ENCODE measurements at regions not wholly inside any gene's neighbourhood (a gene's known extent, or its start where the extent isn't known, plus 50 kb on each side); places are given as distances from the start of the nearest gene placed in this dataset.
"Not testable (repeated sequence)": the region's sequence is repeated elsewhere in the genome, so short reads cannot be mapped to it uniquely, and the experiment has no call there.

DNA sequence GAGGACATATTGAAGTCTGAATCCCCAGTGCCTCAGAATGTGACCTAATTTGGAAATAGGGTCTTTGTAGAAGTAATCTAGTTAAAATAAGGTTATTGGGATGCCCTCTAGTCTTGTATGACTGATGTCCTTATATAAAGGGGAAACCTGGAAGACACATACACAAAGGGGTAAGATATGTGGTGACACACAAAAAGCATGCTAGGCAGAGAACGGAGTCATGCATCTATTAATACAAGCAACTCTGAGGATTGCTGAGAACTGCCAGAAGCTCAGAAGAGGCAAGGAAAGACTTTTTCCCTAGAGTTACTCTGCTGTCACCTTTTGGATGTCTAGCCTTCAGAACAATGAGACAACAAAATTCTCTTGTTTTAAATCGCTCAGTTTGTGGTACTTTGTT is 58.1 kb upstream of the TMEM108 start:
- H3K36me3 ChIP-seq: no peaks in the 10 kb centered on the region
- H3K4me3 ChIP-seq: no peak overlapping the region
- no peak overlapping the region for H3K27ac ChIP-seq
- no peaks in the 10 kb centered on the region for H3K9me3 ChIP-seq
- TF ChIP-seq, protein P1, sequence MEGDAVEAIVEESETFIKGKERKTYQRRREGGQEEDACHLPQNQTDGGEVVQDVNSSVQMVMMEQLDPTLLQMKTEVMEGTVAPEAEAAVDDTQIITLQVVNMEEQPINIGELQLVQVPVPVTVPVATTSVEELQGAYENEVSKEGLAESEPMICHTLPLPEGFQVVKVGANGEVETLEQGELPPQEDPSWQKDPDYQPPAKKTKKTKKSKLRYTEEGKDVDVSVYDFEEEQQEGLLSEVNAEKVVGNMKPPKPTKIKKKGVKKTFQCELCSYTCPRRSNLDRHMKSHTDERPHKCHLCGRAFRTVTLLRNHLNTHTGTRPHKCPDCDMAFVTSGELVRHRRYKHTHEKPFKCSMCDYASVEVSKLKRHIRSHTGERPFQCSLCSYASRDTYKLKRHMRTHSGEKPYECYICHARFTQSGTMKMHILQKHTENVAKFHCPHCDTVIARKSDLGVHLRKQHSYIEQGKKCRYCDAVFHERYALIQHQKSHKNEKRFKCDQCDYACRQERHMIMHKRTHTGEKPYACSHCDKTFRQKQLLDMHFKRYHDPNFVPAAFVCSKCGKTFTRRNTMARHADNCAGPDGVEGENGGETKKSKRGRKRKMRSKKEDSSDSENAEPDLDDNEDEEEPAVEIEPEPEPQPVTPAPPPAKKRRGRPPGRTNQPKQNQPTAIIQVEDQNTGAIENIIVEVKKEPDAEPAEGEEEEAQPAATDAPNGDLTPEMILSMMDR (IDR thresholded peaks at IDR 0.05): no peak
- TF ChIP-seq EP300 (IDR thresholded peaks at IDR 0.05; ENCODE audit: low read depth) (no peak), POLR2AphosphoS5 (IDR thresholded peaks at IDR 0.05) (no peak), POLR2A (IDR thresholded peaks at IDR 0.05) (no peak)
- in situ Hi-C loops (cut with MboI; ENCODE audit: low pct_ligation_motif_present in 1 of 4, low pct_unique_long_range_greater_than_20kb in 1 of 4, low sequenced_read_pairs in 3 of 4) (no loop called here), intact Hi-C loops (cut with DNase I; ENCODE audit: low total_unique reads) (no loop called here)
- H3K4me1 ChIP-seq: no peaks in the 10 kb centered on the region
- no peak for DNase-seq
- 84 to 88% methylated on average over 2 of the region's 2 CpGs for WGBS, 2 donors (ENCODE audit: low coverage in 1 of 2)
- no peaks in the 10 kb centered on the region for H3K27me3 ChIP-seq

GRCh38 chr3:132979606-132980005 is 58.6 kb upstream of the TMEM108 start:
- Histone ChIP-seq H3K9me3 (no peaks in the 10 kb centered on the region), H3K27ac (no peak overlapping the region), H3K27me3 (no peaks in the 10 kb centered on the region), H3K4me1 (no peaks in the 10 kb centered on the region), H3K4me3 (no peak overlapping the region), H3K36me3 (no peaks in the 10 kb centered on the region)
- WGBS, 2 donors (ENCODE audit: low coverage in 1 of 2): 87 to 88% methylated on average over 1 of the region's 1 CpG
- in situ Hi-C loops (cut with MboI; ENCODE audit: low pct_ligation_motif_present in 1 of 4, low pct_unique_long_range_greater_than_20kb in 1 of 4, low sequenced_read_pairs in 3 of 4): no loop called here
- TF ChIP-seq EP300 (IDR thresholded peaks at IDR 0.05; ENCODE audit: low read depth) (no peak), POLR2A (IDR thresholded peaks at IDR 0.05) (no peak), POLR2AphosphoS5 (IDR thresholded peaks at IDR 0.05) (no peak)
- TF ChIP-seq, protein P1 (IDR thresholded peaks at IDR 0.05): no peak
- no peak for DNase-seq
- intact Hi-C loops (cut with DNase I; ENCODE audit: low total_unique reads): no loop called here

GRCh38 chr3:132978946-132979345 is 59.2 kb upstream of the TMEM108 start:
- in situ Hi-C loops (cut with MboI; ENCODE audit: low pct_ligation_motif_present in 1 of 4, low pct_unique_long_range_greater_than_20kb in 1 of 4, low sequenced_read_pairs in 3 of 4): not testable (repeated sequence)

DNA sequence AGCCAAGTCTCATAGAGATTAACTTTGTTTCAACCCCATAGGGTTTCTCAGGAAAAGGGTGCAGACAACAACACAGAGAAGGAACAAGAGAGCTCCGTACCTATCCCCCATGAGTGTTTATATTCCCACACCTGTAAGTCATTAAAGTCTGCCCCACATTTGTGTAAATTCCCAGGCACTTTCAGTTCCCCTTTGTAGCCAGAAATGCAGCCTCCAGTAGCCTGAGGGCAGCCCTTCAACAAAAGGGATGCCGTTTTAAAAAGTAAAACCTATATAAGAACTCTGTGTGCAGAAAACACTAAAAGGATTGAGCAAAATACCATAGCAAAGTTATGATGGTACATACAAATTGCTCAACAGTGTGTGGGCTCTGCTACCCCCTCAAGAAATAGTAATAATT is 59.7 kb upstream of the TMEM108 start:
- no peak for TF ChIP-seq EP300 (IDR thresholded peaks at IDR 0.05; ENCODE audit: low read depth)
- TF ChIP-seq, protein P1 (IDR thresholded peaks at IDR 0.05): no peak
- TF ChIP-seq POLR2A (IDR thresholded peaks at IDR 0.05): no peak
- no peak for TF ChIP-seq POLR2AphosphoS5 (IDR thresholded peaks at IDR 0.05)
- Histone ChIP-seq H3K4me3 (no peak overlapping the region), H3K27ac (no peak overlapping the region), H3K9me3 (no peaks in the 10 kb centered on the region), H3K27me3 (no peaks in the 10 kb centered on the region), H3K4me1 (no peaks in the 10 kb centered on the region), H3K36me3 (no peaks in the 10 kb centered on the region)
- no peak for DNase-seq
- in situ Hi-C loops (cut with MboI; ENCODE audit: low pct_ligation_motif_present in 1 of 4, low pct_unique_long_range_greater_than_20kb in 1 of 4, low sequenced_read_pairs in 3 of 4): no loop called here
- intact Hi-C loops (cut with DNase I; ENCODE audit: low total_unique reads): no loop called here
- 34 to 57% methylated on average over 2 of the region's 2 CpGs for WGBS, 2 donors (ENCODE audit: low coverage in 1 of 2)

More at GRCh38 chr3:132978946-132979345, 59.2 kb upstream of the TMEM108 start:
- H3K4me1 ChIP-seq; H3K36me3 ChIP-seq; H3K27me3 ChIP-seq; H3K4me3 ChIP-seq; DNase-seq; intact Hi-C loops (cut with DNase I; ENCODE audit: low total_unique reads); H3K27ac ChIP-seq; H3K9me3 ChIP-seq: not testable (repeated sequence)
- 79 to 81% methylated on average over 3 of the region's 3 CpGs for WGBS, 2 donors (ENCODE audit: low coverage in 1 of 2)

DNA sequence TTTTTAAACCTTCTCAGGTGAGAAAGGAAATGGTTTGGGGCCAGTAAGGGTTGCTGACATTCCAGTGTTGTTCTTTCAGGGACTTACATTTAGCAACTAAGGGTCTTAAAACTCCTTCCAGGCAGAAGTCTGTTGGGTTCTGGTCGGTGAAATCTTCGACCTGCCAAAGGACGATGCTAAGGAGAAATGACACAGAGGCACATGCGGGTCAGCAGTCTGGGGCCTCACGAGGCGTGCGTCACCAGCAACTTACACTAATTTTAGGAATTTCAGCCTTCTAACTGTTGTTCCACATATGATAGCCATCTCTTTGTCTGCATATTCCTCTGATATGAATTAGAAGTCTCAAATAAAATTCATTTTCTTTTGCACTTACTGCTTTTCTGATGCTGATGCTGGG is 64.1 kb upstream of the TMEM108 start:
- Histone ChIP-seq H3K27ac (no peak overlapping the region), H3K9me3 (no peaks in the 10 kb centered on the region), H3K4me1 (no peaks in the 10 kb centered on the region), H3K27me3 (no peaks in the 10 kb centered on the region), H3K36me3 (no peaks in the 10 kb centered on the region), H3K4me3 (no peak overlapping the region)
- TF ChIP-seq, protein P1 (IDR thresholded peaks at IDR 0.05): no peak
- TF ChIP-seq POLR2A (IDR thresholded peaks at IDR 0.05): no peak
- no peak for DNase-seq
- intact Hi-C loops (cut with DNase I; ENCODE audit: low total_unique reads): no loop called here
- in situ Hi-C loops (cut with MboI; ENCODE audit: low pct_ligation_motif_present in 1 of 4, low pct_unique_long_range_greater_than_20kb in 1 of 4, low sequenced_read_pairs in 3 of 4): no loop called here
- WGBS, 2 donors (ENCODE audit: low coverage in 1 of 2): 73 to 87% methylated on average over 4 to 7 of the region's 7 CpGs

All from transverse colon (tissue), 4 donors.